GM04503 (cell line): ENCODE measurements at regions not wholly inside any gene's neighbourhood (a gene's known extent, or its start where the extent isn't known, plus 50 kb on each side); places are given as distances from the start of the nearest gene placed in this dataset.
"Not testable (repeated sequence)": the region's sequence is repeated elsewhere in the genome, so short reads cannot be mapped to it uniquely, and the experiment has no call there.

Experiments used
- DNase-seq: peaks from one replicate; pipeline ENCODE4 v3.0.0-alpha.2; 2012; ENCODE audit warnings: low read depth

GRCh38 chr7:83738291-83738835 lies 89.4 kb upstream of the SEMA3E start:
- no peak for DNase-seq

- DNase-seq: no peak
Observed at GRCh38 chr7:83732305-83732704, 83.4 kb upstream of the SEMA3E start.

GRCh38 chr7:83731154-83731553 lies 82.2 kb upstream of the SEMA3E start:
- DNase-seq: no peak

- DNase-seq: not testable (repeated sequence)
Observed at GRCh38 chr7:83716923-83717322, 68.0 kb upstream of the SEMA3E start.

- no peak for DNase-seq
Observed at GRCh38 chr7:83708531-83708930, 59.6 kb upstream of the SEMA3E start.

- no peak for DNase-seq
Observed at GRCh38 chr7:83704564-83704963, 55.6 kb upstream of the SEMA3E start.

- no peak for DNase-seq
Observed at GRCh38 chr7:83702446-83702845, 53.5 kb upstream of the SEMA3E start.

- DNase-seq: no peak
Observed at GRCh38 chr7:83701736-83702135, 52.8 kb upstream of the SEMA3E start.
